IPS-18a (cell line): ENCODE measurements at regions not wholly inside any gene's neighbourhood (a gene's known extent, or its start where the extent isn't known, plus 50 kb on each side); places are given as distances from the start of the nearest gene placed in this dataset.

Experiments
- H3K27ac ChIP-seq: one replicate; pipeline ENCODE4 v1.5.1; 2013; ENCODE audit warnings: low read length
- H3K27me3 ChIP-seq: one replicate; pipeline ENCODE4 v1.6.1; 2013; ENCODE audit warnings: mild to moderate bottlenecking, low read length; ENCODE audit not compliant: control insufficient read depth, insufficient read depth
- H3K36me3 ChIP-seq: one replicate; pipeline ENCODE4 v1.6.1; 2013; ENCODE audit warnings: low read depth, low read length; ENCODE audit not compliant: control insufficient read depth
- H3K4me1 ChIP-seq: one replicate; pipeline ENCODE4 v1.6.1; 2013; ENCODE audit warnings: low read depth, low read length; ENCODE audit not compliant: control insufficient read depth
- H3K4me3 ChIP-seq: one replicate; pipeline ENCODE4 v1.5.1; 2013; ENCODE audit warnings: low read length
- H3K9ac ChIP-seq: one replicate; pipeline ENCODE4 v1.6.1; 2013; ENCODE audit warnings: mild to moderate bottlenecking, low read length, moderate library complexity
- H3K9me3 ChIP-seq: one replicate; pipeline ENCODE4 v1.6.1; 2013; ENCODE audit warnings: low read depth, low read length; ENCODE audit not compliant: control insufficient read depth

DNA sequence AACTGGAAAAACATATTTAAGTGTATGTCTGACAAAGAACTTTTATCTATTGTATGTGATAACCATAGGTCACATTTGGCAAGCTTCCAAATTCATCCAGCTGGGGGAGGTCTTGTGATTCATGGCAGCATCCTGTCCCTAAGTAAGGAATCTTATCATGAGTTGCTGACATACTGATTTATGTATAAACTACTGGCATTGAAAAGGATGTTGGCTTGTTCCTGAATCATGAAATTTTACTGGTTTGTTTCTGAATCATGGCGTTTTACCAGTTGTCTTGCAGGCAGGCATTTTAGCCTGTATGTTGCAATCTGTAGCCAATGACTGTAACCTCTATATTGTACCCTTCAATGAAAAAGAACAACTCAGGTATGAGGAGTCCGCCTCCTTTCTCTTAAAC is 244.8 kb downstream of the IPO8 start:
- Histone ChIP-seq H3K4me1 (no peaks in the 10 kb centered on the region), H3K27ac (no peak overlapping the region), H3K36me3 (no peaks in the 10 kb centered on the region), H3K27me3 (no peaks in the 10 kb centered on the region), H3K9ac (no peak overlapping the region), H3K4me3 (no peak overlapping the region), H3K9me3 (no peaks in the 10 kb centered on the region)

DNA sequence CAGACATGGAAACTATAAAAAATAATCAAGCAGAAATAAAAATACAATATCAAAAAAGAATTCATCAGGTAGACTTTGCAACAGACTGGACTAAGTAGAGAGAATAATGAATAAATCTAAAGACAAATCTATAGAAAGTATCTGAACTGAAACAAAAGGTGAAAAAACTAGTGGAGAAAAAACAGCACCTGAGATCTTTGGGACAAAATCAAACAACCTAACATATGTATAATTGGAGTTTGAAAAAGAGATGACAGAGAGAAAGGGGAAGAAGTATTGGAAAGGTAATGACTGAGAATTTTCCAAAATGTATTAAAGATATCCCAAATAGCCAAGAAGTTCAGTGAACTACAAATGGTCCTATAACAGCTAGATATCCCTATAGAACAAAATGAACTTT is 245.4 kb downstream of the IPO8 start:
- no peaks in the 10 kb centered on the region for H3K4me1 ChIP-seq
- no peaks in the 10 kb centered on the region for H3K27me3 ChIP-seq
- no peak overlapping the region for H3K4me3 ChIP-seq
- no peak overlapping the region for H3K9ac ChIP-seq
- no peak overlapping the region for H3K27ac ChIP-seq
- H3K36me3 ChIP-seq = no peaks in the 10 kb centered on the region
- no peaks in the 10 kb centered on the region for H3K9me3 ChIP-seq

DNA sequence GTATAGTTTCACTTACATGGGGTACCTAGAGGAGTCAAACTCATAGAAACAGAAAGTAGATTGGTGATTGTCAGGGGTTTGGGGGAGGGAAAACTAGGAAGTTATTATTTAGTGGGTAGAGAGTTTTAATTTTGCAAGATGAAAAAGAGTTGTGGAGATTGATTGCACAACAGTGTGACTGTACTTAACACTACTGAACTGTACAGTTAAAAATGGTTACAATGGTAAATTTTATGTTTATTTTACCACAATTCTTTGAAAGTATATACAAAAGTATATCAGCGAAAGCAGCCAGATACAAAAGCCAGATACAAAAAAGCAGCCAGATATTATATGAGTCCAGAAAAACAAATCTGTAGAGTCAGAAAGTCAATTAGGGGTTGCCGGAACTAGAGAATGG is 247.6 kb downstream of the IPO8 start:
- no peaks in the 10 kb centered on the region for H3K27me3 ChIP-seq
- no peaks in the 10 kb centered on the region for H3K36me3 ChIP-seq
- H3K9ac ChIP-seq = no peak overlapping the region
- no peaks in the 10 kb centered on the region for H3K4me1 ChIP-seq
- H3K27ac ChIP-seq = no peak overlapping the region
- H3K9me3 ChIP-seq = no peaks in the 10 kb centered on the region
- no peak overlapping the region for H3K4me3 ChIP-seq

DNA sequence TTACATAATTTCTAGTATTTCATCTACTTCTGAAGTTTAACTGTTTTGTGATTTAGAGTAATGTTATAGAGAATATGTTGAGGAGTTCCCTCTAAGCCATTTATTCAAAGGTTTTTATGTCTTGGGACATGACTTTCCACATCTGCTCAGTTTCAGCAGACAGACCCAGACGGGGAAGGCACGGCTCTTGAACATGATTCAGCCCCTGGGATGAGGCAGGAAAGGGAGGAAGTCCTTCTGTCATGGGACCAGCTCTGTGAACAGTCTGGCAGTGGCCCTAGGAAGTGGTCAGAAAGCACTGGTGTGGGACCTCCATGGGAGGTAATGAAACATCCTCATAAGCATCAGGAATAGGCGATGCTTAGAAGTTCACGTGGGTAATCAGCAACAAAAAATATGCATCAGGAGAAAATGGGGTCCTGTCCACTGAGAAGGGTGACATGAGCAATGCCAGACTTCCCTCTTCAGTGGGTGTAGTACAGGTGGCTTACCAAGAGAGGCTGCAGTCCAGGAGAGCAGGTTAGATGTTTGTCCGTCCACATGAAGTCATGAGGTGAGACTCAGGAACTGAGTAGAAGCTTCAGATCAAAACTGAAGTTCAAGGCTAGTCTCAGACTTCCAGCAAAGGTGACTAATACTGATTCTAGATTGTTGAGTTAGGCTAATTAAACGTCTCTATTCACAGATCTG is 248.5 kb downstream of the IPO8 start:
- Histone ChIP-seq H3K27me3 (no peaks in the 10 kb centered on the region), H3K4me3 (no peak overlapping the region), H3K27ac (no peak overlapping the region), H3K9ac (no peak overlapping the region), H3K36me3 (no peaks in the 10 kb centered on the region), H3K9me3 (no peaks in the 10 kb centered on the region), H3K4me1 (no peaks in the 10 kb centered on the region)

DNA sequence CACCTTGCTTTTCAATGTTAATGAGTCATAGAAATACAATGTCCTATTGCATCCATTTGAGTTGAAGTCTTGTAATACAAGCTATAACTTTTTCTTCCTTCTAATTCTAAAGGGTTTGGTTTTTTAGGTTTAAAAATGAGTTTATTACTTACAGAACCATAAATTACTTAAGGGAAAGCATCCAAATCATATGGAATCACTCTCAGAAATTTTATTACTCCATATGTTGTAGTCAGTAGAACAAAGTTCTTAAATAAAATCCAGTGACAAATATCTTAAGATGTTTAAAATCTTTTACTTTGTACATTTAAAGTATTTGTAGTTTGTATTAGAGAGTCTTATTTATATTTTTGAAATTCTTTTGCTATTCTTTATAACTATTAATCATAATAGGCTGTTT is 253.2 kb downstream of the IPO8 start:
- H3K4me3 ChIP-seq = no peak overlapping the region
- no peaks in the 10 kb centered on the region for H3K4me1 ChIP-seq
- H3K9ac ChIP-seq = no peak overlapping the region
- no peaks in the 10 kb centered on the region for H3K27me3 ChIP-seq
- no peaks in the 10 kb centered on the region for H3K36me3 ChIP-seq
- no peaks in the 10 kb centered on the region for H3K9me3 ChIP-seq
- H3K27ac ChIP-seq = no peak overlapping the region

DNA sequence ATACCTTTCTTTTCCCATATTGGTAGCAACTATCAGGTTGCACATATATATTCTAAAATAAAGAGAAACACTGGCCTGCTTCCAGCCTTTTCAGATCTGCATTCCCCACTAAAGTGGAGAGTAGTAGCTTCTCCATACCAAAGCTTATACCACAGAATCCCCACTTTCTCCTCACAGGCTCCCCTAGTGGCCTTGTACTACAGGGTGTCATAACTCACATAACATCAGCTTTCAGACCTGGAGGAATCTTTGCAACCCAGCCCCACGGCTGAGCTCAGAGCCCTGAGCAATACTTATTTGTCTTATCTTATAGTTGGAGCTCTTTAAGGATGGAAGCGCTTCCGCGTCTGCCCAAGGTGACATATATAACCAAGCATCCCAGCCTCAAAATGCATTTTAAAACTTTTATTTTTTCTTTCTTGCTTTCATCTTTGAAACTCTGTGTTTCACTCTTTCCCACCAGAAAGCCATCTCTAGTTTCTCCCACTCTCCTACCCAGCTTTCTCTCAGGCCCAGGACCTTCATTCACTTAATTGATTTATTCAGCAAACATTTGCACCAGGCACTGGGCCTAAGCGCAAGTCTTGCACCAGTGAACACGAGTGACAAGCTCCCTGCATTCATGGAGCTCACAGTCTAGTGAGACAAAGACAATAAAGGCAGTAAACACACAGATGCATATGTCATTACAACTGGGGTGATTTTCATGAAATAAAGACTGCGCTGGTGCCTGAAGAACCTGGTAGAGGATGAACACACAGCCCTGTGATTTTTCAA is 254.7 kb downstream of the IPO8 start:
- no peaks in the 10 kb centered on the region for H3K4me1 ChIP-seq
- H3K27ac ChIP-seq = no peak overlapping the region
- no peaks in the 10 kb centered on the region for H3K9me3 ChIP-seq
- no peaks in the 10 kb centered on the region for H3K36me3 ChIP-seq
- H3K9ac ChIP-seq = no peak overlapping the region
- H3K4me3 ChIP-seq = no peak overlapping the region
- H3K27me3 ChIP-seq = no peaks in the 10 kb centered on the region

DNA sequence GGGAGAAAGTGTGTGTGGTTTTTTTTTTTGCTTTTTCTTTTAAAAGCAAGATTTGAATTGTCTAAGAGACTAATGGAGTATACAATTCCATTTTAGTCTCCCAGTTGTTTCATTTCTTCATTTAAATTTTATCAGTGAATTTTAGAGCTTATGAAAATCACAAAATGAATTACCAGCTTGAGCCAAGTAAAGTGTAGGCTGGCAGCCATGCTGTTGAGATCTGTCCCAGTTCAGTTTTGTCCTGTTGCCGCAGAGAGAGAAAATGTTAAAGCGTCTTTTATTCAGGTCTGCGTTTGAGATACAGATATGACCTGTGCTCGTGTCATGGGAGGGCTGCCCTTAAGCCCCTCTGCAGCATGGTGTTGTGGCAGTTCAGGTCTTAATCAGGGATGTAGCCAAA is 256.5 kb downstream of the IPO8 start:
- Histone ChIP-seq H3K9me3 (no peaks in the 10 kb centered on the region), H3K4me3 (no peak overlapping the region), H3K27me3 (no peaks in the 10 kb centered on the region), H3K36me3 (no peaks in the 10 kb centered on the region), H3K4me1 (no peaks in the 10 kb centered on the region), H3K9ac (no peak overlapping the region), H3K27ac (no peak overlapping the region)

DNA sequence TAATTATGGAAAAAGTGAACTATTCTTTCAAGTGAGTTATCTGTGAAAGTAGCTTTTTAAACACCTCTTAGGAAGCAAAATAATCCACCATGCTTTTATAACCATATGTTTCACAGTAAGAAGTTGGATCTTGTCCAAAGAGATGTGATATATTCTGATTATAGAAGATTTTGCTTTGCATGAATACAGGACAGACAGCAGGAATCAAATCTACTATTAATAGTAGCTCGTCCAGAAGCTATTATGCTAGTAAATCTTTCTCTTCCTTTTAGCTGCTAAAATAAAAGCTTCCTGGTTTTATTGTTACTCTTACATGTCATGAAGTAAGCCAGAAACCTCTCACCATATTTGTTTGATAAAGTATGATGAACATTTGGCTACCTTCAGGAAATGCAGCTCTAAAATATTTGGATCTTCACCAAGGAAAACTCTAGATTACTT is 257.0 kb downstream of the IPO8 start:
- Histone ChIP-seq H3K4me1 (no peaks in the 10 kb centered on the region), H3K9me3 (no peaks in the 10 kb centered on the region), H3K9ac (no peak overlapping the region), H3K4me3 (no peak overlapping the region), H3K27me3 (no peaks in the 10 kb centered on the region), H3K27ac (no peak overlapping the region), H3K36me3 (no peaks in the 10 kb centered on the region)

DNA sequence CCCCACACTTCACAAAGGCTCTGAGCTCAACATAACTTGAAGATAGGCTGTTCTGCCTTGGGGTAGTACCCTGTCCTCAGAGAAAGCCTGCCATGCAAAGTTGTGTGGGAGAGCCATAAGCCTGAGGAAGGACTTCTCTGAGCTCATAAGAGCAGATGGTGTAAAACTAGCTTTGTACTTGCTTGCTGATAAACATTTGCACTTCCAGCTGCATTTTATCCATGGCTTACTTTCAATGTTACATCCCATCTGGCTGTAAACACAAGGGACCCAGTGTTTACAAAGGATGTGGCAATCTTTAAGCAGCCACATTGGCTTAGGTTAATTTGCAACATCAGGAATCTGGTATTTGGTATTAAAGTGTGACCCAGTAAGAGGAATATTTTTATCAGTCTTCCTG is 258.1 kb downstream of the IPO8 start:
- no peaks in the 10 kb centered on the region for H3K27me3 ChIP-seq
- no peaks in the 10 kb centered on the region for H3K36me3 ChIP-seq
- no peak overlapping the region for H3K9ac ChIP-seq
- no peak overlapping the region for H3K4me3 ChIP-seq
- no peaks in the 10 kb centered on the region for H3K4me1 ChIP-seq
- H3K9me3 ChIP-seq = no peaks in the 10 kb centered on the region
- H3K27ac ChIP-seq = no peak overlapping the region

DNA sequence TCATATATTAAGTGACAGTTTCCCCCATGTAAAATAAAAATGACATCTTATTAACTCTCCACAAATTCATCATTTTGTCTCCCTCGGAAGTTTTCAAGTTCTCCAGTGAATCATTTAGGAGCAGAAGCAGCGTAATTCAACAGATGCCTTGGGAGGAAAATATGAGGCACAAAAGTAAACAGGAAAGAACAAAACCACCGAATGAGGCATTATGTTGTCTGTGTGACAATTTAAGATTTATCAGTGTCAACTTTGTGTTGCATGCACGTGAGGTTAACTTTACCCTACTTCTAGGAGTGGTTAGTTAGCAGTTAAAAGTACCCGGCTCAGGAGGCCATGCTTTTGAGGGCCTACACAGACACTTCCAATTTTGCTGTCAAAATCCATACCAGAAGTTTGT is 258.6 kb downstream of the IPO8 start:
- no peaks in the 10 kb centered on the region for H3K9me3 ChIP-seq
- no peaks in the 10 kb centered on the region for H3K36me3 ChIP-seq
- H3K27ac ChIP-seq = no peak overlapping the region
- no peaks in the 10 kb centered on the region for H3K4me1 ChIP-seq
- no peak overlapping the region for H3K4me3 ChIP-seq
- H3K9ac ChIP-seq = no peak overlapping the region
- no peaks in the 10 kb centered on the region for H3K27me3 ChIP-seq

DNA sequence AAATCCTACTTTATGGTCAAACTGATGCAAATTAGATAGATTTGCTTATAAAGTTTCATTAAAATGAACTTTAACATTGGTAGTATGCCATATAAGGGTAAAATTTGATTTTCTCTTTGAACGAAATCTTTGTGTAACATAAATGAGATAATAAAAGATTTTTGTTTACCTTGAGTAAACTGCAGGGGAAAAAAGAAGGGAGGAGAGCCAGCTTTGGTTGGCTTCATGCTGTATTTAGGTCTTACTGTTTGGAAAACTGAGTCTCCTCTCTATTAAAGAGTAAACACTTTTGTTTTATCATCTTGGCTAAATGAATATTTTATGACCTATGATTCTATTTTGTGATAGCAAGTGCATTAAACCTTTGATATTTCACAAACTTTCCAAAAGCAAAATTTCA is 267.6 kb downstream of the IPO8 start:
- Histone ChIP-seq H3K9ac (no peak overlapping the region), H3K4me1 (no peaks in the 10 kb centered on the region), H3K36me3 (no peaks in the 10 kb centered on the region), H3K27me3 (no peaks in the 10 kb centered on the region), H3K27ac (no peak overlapping the region), H3K9me3 (peaks cover 31% of the 10 kb centered on the region), H3K4me3 (no peak overlapping the region)

DNA sequence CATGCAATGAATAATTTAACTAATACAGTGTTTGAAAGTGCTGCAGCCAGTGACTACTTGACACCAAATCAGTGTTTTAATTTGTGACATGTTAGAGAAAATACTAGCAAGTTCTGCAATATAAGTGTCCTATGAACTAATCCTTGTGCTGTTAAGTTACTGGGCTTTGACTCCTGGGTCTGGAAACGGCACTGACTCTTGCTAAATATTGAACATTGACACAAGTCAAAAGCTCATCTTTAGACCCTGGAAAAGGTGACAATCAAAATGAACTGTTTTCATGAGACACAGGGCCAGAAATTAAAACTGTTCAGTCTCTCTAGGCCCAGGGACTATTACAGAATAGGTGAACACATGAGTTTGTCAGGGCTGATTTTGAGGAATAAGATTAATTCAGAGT is 268.1 kb downstream of the IPO8 start:
- H3K4me1 ChIP-seq = no peaks in the 10 kb centered on the region
- no peak overlapping the region for H3K9ac ChIP-seq
- no peaks in the 10 kb centered on the region for H3K27me3 ChIP-seq
- H3K36me3 ChIP-seq = no peaks in the 10 kb centered on the region
- peaks cover 33% of the 10 kb centered on the region for H3K9me3 ChIP-seq
- H3K4me3 ChIP-seq = no peak overlapping the region
- no peak overlapping the region for H3K27ac ChIP-seq
